H9 (cell line): ENCODE measurements at regions not wholly inside any gene's neighbourhood (a gene's known extent, or its start where the extent isn't known, plus 50 kb on each side); places are given as distances from the start of the nearest gene placed in this dataset.

ENCODE experiments used
- DNase-seq: peaks from one replicate; pipeline ENCODE4 v3.0.0-alpha.2; 2017
- H2AFZ ChIP-seq: one replicate; pipeline ENCODE4 v1.6.1; 2013; ENCODE audit warnings: mild to moderate bottlenecking, low read length, control low read depth, moderate library complexity
- H2AK5ac ChIP-seq: 2 replicates; pipeline ENCODE4 v1.6.1; 2013; ENCODE audit warnings: low read length, control low read depth, mixed read lengths; ENCODE audit not compliant: insufficient read length
- H2BK120ac ChIP-seq: one replicate; pipeline ENCODE4 v1.6.1; 2013; ENCODE audit warnings: low read depth, mild to moderate bottlenecking, low read length, control low read depth, inconsistent platforms; ENCODE audit not compliant: poor library complexity, severe bottlenecking
- H2BK12ac ChIP-seq: 2 replicates; pipeline ENCODE4 v1.6.1; 2013; ENCODE audit warnings: low read length, control low read depth, mixed read lengths, low read depth; ENCODE audit not compliant: insufficient read length
- H2BK15ac ChIP-seq: 2 replicates; pipeline ENCODE4 v1.6.1; 2013; ENCODE audit warnings: low read depth, low read length, control low read depth
- H2BK20ac ChIP-seq: one replicate; pipeline ENCODE4 v1.6.1; 2013; ENCODE audit warnings: low read depth, mild to moderate bottlenecking, low read length, control low read depth, inconsistent platforms; ENCODE audit not compliant: poor library complexity, severe bottlenecking
- H2BK5ac ChIP-seq: 2 replicates; pipeline ENCODE4 v1.6.1; 2013; ENCODE audit warnings: low read length, control low read depth, mixed read lengths; ENCODE audit not compliant: insufficient read length
- H3K14ac ChIP-seq: 2 replicates; pipeline ENCODE4 v1.6.1; 2013; ENCODE audit warnings: low read length, control low read depth; ENCODE audit not compliant: insufficient read depth
- H3K18ac ChIP-seq: 2 replicates; pipeline ENCODE4 v1.6.1; 2013; ENCODE audit warnings: low read depth, mild to moderate bottlenecking, mixed read lengths, low read length, control low read depth; ENCODE audit not compliant: insufficient read length
- H3K23ac ChIP-seq: 2 replicates; pipeline ENCODE4 v1.6.1; 2013; ENCODE audit warnings: low read length, control low read depth, mixed read lengths, low read depth; ENCODE audit not compliant: insufficient read length
- H3K23me2 ChIP-seq: 2 replicates; pipeline ENCODE4 v1.6.1; 2013; ENCODE audit warnings: low read depth, mild to moderate bottlenecking, mixed read lengths, low read length, control low read depth; ENCODE audit not compliant: insufficient read length, poor library complexity, severe bottlenecking
- H3K27ac ChIP-seq: 2 replicates; pipeline ENCODE4 v1.5.1; 2013; ENCODE audit warnings: low read length, control low read depth, mixed read lengths, low read depth; ENCODE audit not compliant: insufficient read length
- H3K27me3 ChIP-seq: 2 replicates; pipeline ENCODE4 v1.6.1; 2013; ENCODE audit warnings: low read length, control low read depth, inconsistent platforms; ENCODE audit not compliant: insufficient read depth
- H3K4ac ChIP-seq: 2 replicates; pipeline ENCODE4 v1.6.1; 2013; ENCODE audit warnings: low read depth, mild to moderate bottlenecking, control low read depth, inconsistent platforms, low read length, moderate library complexity
- H3K4me1 ChIP-seq: 2 replicates; pipeline ENCODE4 v1.6.1; 2013; ENCODE audit warnings: low read length, control low read depth, inconsistent platforms; ENCODE audit not compliant: insufficient read depth
- H3K4me2 ChIP-seq: 2 replicates; pipeline ENCODE4 v1.6.1; 2013; ENCODE audit warnings: low read length, control low read depth, mixed read lengths; ENCODE audit not compliant: insufficient read length, insufficient read depth
- H3K56ac ChIP-seq: 2 replicates; pipeline ENCODE4 v1.6.1; 2013; ENCODE audit warnings: low read depth, mild to moderate bottlenecking, mixed read lengths, low read length, control low read depth; ENCODE audit not compliant: insufficient read length
- H3K79me1 ChIP-seq: 2 replicates; pipeline ENCODE4 v1.6.1; 2013; ENCODE audit warnings: low read depth, mild to moderate bottlenecking, moderate library complexity, low read length, control low read depth, inconsistent platforms; ENCODE audit not compliant: insufficient read depth, poor library complexity, severe bottlenecking
- H3K79me2 ChIP-seq: 2 replicates; pipeline ENCODE4 v1.6.1; 2013; ENCODE audit warnings: low read length, control low read depth, inconsistent platforms; ENCODE audit not compliant: insufficient read depth
- H3K9ac ChIP-seq: 2 replicates; pipeline ENCODE4 v1.6.1; 2013; ENCODE audit warnings: low read length, control low read depth, mixed read lengths; ENCODE audit not compliant: insufficient read length; ENCODE audit errors: extremely low read depth
- H3K9me3 ChIP-seq: one replicate; pipeline ENCODE4 v1.6.1; 2013; ENCODE audit warnings: low read depth, low read length, inconsistent platforms; ENCODE audit not compliant: control insufficient read depth
- H3T11ph ChIP-seq: one replicate; pipeline ENCODE4 v1.6.1; 2013; ENCODE audit warnings: mild to moderate bottlenecking, low read length, control low read depth, inconsistent platforms
- H4K20me1 ChIP-seq: one replicate; pipeline ENCODE4 v1.6.1; 2013; ENCODE audit not compliant: control insufficient read depth, insufficient read length, insufficient read depth
- H4K5ac ChIP-seq: 2 replicates; pipeline ENCODE4 v1.6.1; 2013; ENCODE audit warnings: low read depth, mild to moderate bottlenecking, mixed read lengths, low read length, control low read depth; ENCODE audit not compliant: insufficient read length
- H4K8ac ChIP-seq: replicated peaks from 2 replicates; pipeline ENCODE4 v1.6.1; 2013; ENCODE audit warnings: low read length, control low read depth, mixed read lengths, low read depth; ENCODE audit not compliant: insufficient read length
- H4K91ac ChIP-seq: 2 replicates; pipeline ENCODE4 v1.6.1; 2013; ENCODE audit warnings: low read depth, mild to moderate bottlenecking, moderate library complexity, mixed read lengths, low read length, control low read depth; ENCODE audit not compliant: insufficient read length
- H3K27ac Mint-ChIP-seq, 3 experiments: 2 replicates in 2 of 3; 3 replicates in 1 of 3; pipeline ENCODE4 v1.8.0; 2020 to 2021; ENCODE audit warnings: mixed read lengths in 3 of 3, mild to moderate bottlenecking in 1 of 3, moderate library complexity in 1 of 3
- H3K27me3 Mint-ChIP-seq: 2 replicates; pipeline ENCODE4 v1.8.0; 2021; ENCODE audit warnings: low read depth, mild to moderate bottlenecking, moderate library complexity, mixed read lengths
- H3K36me3 Mint-ChIP-seq, 3 experiments: 2 replicates in 2 of 3; 3 replicates in 1 of 3; pipeline ENCODE4 v1.8.0; 2020 to 2021; ENCODE audit warnings: low read depth in 3 of 3, mixed read lengths in 3 of 3; ENCODE audit not compliant: insufficient read depth in 1 of 3
- H3K4me1 Mint-ChIP-seq, 2 experiments: 2 replicates each; pipeline ENCODE4 v1.8.0; 2020; ENCODE audit warnings: mixed read lengths in 2 of 2
- H3K4me3 Mint-ChIP-seq, 2 experiments: 2 replicates in 1 of 2; 3 replicates in 1 of 2; pipeline ENCODE4 v1.8.0; 2020 to 2021; ENCODE audit warnings: mild to moderate bottlenecking in 2 of 2, mixed read lengths in 2 of 2, moderate library complexity in 1 of 2
- H3K9me3 Mint-ChIP-seq, 2 experiments: 2 replicates in 1 of 2; 3 replicates in 1 of 2; pipeline ENCODE4 v1.8.0; 2020; ENCODE audit warnings: mild to moderate bottlenecking in 2 of 2, mixed read lengths in 2 of 2, moderate library complexity in 1 of 2
- WGBS: extraction: QIAGEN DNeasy Blood & Tissue Kit; methylation state at CpG from one replicate; pipeline ENCODE4 v1.1.7; 2013; ENCODE audit warnings: missing lambda C conversion rate, low lambda C conversion rate, mixed read lengths; ENCODE audit not compliant: insufficient read length; ENCODE audit errors: extremely low coverage; 5-methylcytosine and 5-hydroxymethylcytosine counted together
- TF ChIP-seq, protein P1 (sequence below): fragments of 200-600 bp; sonication (generic); conservative IDR thresholded peaks from 3 replicates; pipeline ENCODE4 v1.8.0; 2021; ENCODE audit warnings: antibody characterized with exemption, mild to moderate bottlenecking

DNA sequence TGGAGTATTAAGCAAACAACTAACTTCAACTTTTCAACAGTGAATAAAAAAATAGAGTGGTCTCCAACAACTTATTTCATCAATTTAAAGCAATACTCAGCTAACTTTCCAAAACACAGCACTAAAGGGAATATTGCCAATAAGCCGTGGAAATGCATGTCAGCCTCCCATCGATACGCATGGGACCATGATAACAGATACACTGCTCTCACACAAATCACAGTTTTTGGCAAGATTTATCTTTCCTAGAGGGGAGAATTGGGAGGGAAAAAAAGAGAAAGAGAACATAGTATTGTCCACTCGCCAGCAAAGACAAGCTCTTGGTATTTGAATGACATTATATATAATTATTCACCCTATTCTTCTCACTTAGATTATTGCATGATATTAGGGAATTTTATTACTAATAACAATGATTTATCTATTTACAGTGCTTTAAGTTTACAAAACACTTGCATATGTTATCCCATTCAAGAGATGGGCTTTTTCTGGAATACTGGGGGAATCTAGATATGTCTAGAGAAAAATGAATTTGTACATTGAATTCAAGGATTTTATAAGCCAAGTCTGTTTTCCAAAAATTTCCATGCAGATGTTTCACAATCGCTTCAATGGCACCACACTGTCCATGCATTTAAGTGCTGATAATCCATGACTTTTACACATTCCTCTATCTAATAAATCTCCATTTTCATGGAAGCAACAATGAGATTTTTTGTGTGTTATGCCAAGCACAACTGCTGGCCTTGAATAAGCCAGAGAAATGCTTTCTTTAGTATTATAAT lies 194.0 kb upstream of the MGMT start:
- Histone ChIP-seq H2BK12ac (no peak overlapping the region), H4K20me1 (no peaks in the 10 kb centered on the region), H4K91ac (no peak overlapping the region), H2BK15ac (no peak overlapping the region), H2BK5ac (no peak overlapping the region), H3K27me3 (no peaks in the 10 kb centered on the region), H2BK120ac (no peak overlapping the region), H3K79me2 (no peaks in the 10 kb centered on the region), H2AFZ (no peak overlapping the region), H2AK5ac (no peak overlapping the region), H3T11ph (no peak overlapping the region), H3K4me2 (no peak overlapping the region), H3K14ac (no peak overlapping the region), H3K23ac (no peak overlapping the region), H3K9ac (no peak overlapping the region), H3K23me2 (no peaks in the 10 kb centered on the region), H3K79me1 (no peaks in the 10 kb centered on the region), H4K5ac (no peak overlapping the region), H2BK20ac (no peak overlapping the region), H4K8ac (no peak overlapping the region), H3K18ac (no peak overlapping the region), H3K27ac (no peak overlapping the region), H3K56ac (no peak overlapping the region), H3K4me1 (no peaks in the 10 kb centered on the region), H3K4ac (no peak overlapping the region), H3K9me3 (no peaks in the 10 kb centered on the region)
- no peak for DNase-seq
- no CpG with 5 or more reads among the region's 5 CpGs for WGBS
- TF ChIP-seq, protein P1, sequence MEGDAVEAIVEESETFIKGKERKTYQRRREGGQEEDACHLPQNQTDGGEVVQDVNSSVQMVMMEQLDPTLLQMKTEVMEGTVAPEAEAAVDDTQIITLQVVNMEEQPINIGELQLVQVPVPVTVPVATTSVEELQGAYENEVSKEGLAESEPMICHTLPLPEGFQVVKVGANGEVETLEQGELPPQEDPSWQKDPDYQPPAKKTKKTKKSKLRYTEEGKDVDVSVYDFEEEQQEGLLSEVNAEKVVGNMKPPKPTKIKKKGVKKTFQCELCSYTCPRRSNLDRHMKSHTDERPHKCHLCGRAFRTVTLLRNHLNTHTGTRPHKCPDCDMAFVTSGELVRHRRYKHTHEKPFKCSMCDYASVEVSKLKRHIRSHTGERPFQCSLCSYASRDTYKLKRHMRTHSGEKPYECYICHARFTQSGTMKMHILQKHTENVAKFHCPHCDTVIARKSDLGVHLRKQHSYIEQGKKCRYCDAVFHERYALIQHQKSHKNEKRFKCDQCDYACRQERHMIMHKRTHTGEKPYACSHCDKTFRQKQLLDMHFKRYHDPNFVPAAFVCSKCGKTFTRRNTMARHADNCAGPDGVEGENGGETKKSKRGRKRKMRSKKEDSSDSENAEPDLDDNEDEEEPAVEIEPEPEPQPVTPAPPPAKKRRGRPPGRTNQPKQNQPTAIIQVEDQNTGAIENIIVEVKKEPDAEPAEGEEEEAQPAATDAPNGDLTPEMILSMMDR = no peak
- Mint-ChIP-seq H3K9me3 (no peaks in the 10 kb centered on the region), H3K4me3 (no peak overlapping the region), H3K27ac (no peak overlapping the region), H3K4me1 (peaks cover 7 to 8% of the 10 kb centered on the region in 2 experiments), H3K36me3 (no peaks in the 10 kb centered on the region), H3K27me3 (peaks cover 2% of the 10 kb centered on the region)
